ENCODE measurements at regions not wholly inside any gene's neighbourhood (a gene's known extent, or its start where the extent isn't known, plus 50 kb on each side); places are given as distances from the start of the nearest gene placed in this dataset.
A peak's percentile ranks its signal among the peaks of the same experiment; 100 is the strongest.

DNA sequence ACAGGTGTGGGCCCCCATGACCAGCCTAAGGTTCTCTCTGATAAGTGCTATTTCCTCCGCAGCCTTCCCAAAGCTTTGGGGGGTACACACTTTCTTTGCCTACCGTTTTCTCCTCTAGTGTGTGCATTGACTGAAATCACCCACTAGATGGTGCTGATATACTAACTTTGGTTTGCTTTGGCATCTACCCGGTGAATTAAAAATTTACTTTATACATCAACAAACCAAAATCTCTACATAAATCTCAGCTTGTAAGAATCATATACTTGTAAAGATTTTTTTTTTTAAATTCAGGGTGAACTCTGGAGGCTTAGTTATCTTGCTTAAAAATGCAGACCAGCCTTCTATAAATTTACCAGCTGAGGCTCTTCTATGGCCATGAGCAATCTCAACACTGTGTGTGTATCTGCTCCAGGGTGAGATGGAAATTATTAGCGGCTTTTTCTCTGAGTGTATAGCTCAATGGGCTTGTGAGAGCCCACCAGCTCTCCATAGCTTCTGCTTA lies 475.7 kb upstream of the TNC start:
- no peak overlapping the region for H2AFZ ChIP-seq (ENCODE audit: low read length)
- H3K56ac ChIP-seq (ENCODE audit: insufficient read length, low read depth, low read length): no peak overlapping the region
- H3K23me2 ChIP-seq (ENCODE audit: insufficient read length, low read depth, low read length, poor library complexity, severe bottlenecking): no peaks in the 10 kb centered on the region
- no CpG with 5 or more reads among the region's 4 CpGs for WGBS (ENCODE audit: extremely low coverage, insufficient read length, low lambda C conversion rate)
- no peaks in the 10 kb centered on the region for H4K20me1 ChIP-seq (ENCODE audit: control insufficient read depth, insufficient read depth, insufficient read length)
- H3K79me2 ChIP-seq (ENCODE audit: insufficient read depth, low read length): no peaks in the 10 kb centered on the region
- H3K14ac ChIP-seq (ENCODE audit: insufficient read depth, low read length): no peak overlapping the region
- H3K23ac ChIP-seq (ENCODE audit: insufficient read length, low read depth, low read length): no peak overlapping the region
- no peaks in the 10 kb centered on the region for H3K9me3 ChIP-seq (ENCODE audit: control insufficient read depth, low read depth, low read length)
- Mint-ChIP-seq H3K27me3 (ENCODE audit: low read depth) (no peaks in the 10 kb centered on the region), H3K36me3 (ENCODE audit: insufficient read depth in 1 of 3, low read depth in 3 of 3) (no peaks in the 10 kb centered on the region; a peak in 1 of 7 replicates), H3K4me1 (peaks cover 21 to 22% of the 10 kb centered on the region in 2 experiments), H3K9me3 (no peaks in the 10 kb centered on the region), H3K4me3 (no peak overlapping the region; a peak in 1 of 5 replicates), H3K27ac (no peak overlapping the region)
- H4K91ac ChIP-seq (ENCODE audit: insufficient read length, low read depth, low read length): no peak overlapping the region
- H2BK120ac ChIP-seq (ENCODE audit: low read depth, low read length, poor library complexity, severe bottlenecking): no peak overlapping the region
- no peak overlapping the region for H3K27ac ChIP-seq (ENCODE audit: insufficient read length, low read depth, low read length)
- no peak overlapping the region for H2BK15ac ChIP-seq (ENCODE audit: low read depth, low read length)
- no peak overlapping the region for H2BK12ac ChIP-seq (ENCODE audit: insufficient read length, low read depth, low read length)
- no peak overlapping the region for H2BK5ac ChIP-seq (ENCODE audit: insufficient read length, low read length)
- no peaks in the 10 kb centered on the region for H3K27me3 ChIP-seq (ENCODE audit: insufficient read depth, low read length)
- no peak overlapping the region for H3T11ph ChIP-seq (ENCODE audit: low read length)
- H3K18ac ChIP-seq (ENCODE audit: insufficient read length, low read depth, low read length): no peak overlapping the region
- no peak overlapping the region for H4K5ac ChIP-seq (ENCODE audit: insufficient read length, low read depth, low read length)
- H3K9ac ChIP-seq (ENCODE audit: extremely low read depth, insufficient read length, low read length): no peak overlapping the region
- no peak overlapping the region for H2AK5ac ChIP-seq (ENCODE audit: insufficient read length, low read length)
- no peak overlapping the region for H2BK20ac ChIP-seq (ENCODE audit: low read depth, low read length, poor library complexity, severe bottlenecking)
- H3K79me1 ChIP-seq (ENCODE audit: insufficient read depth, low read depth, low read length, poor library complexity, severe bottlenecking): no peaks in the 10 kb centered on the region
- H3K4me1 ChIP-seq (ENCODE audit: insufficient read depth, low read length): peaks cover 8% of the 10 kb centered on the region
- no peak overlapping the region for H4K8ac ChIP-seq (replicated peaks; ENCODE audit: insufficient read length, low read depth, low read length)
- peak; percentile 36 for DNase-seq
- H3K4ac ChIP-seq (ENCODE audit: low read depth, low read length): no peak overlapping the region
- TF ChIP-seq, protein P1, sequence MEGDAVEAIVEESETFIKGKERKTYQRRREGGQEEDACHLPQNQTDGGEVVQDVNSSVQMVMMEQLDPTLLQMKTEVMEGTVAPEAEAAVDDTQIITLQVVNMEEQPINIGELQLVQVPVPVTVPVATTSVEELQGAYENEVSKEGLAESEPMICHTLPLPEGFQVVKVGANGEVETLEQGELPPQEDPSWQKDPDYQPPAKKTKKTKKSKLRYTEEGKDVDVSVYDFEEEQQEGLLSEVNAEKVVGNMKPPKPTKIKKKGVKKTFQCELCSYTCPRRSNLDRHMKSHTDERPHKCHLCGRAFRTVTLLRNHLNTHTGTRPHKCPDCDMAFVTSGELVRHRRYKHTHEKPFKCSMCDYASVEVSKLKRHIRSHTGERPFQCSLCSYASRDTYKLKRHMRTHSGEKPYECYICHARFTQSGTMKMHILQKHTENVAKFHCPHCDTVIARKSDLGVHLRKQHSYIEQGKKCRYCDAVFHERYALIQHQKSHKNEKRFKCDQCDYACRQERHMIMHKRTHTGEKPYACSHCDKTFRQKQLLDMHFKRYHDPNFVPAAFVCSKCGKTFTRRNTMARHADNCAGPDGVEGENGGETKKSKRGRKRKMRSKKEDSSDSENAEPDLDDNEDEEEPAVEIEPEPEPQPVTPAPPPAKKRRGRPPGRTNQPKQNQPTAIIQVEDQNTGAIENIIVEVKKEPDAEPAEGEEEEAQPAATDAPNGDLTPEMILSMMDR (conservative IDR thresholded peaks at IDR 0.05): peak; percentile 88
- no peak overlapping the region for H3K4me2 ChIP-seq (ENCODE audit: insufficient read depth, insufficient read length, low read length)
